ENCODE measurements at regions not wholly inside any gene's neighbourhood (a gene's known extent, or its start where the extent isn't known, plus 50 kb on each side); places are given as distances from the start of the nearest gene placed in this dataset.

GRCh38 chr6:119442776-119443184, 93.2 kb upstream of the MAN1A1 start (continued):
- TF ChIP-seq HOMEZ (CRISPR knock-in tag; IDR thresholded peaks at IDR 0.05; ENCODE audit: low read depth), result peak; percentile 85; the same call in 1 of the 2 replicates
- TF ChIP-seq ZNF512 (CRISPR knock-in tag; IDR thresholded peaks at IDR 0.05), result no peak
- peak; percentile 78 for TF ChIP-seq TFE3 (CRISPR knock-in tag; IDR thresholded peaks at IDR 0.05)
- TF ChIP-seq ZNF264 (CRISPR knock-in tag; IDR thresholded peaks at IDR 0.05), result no peak
- TF ChIP-seq NCOA2 (CRISPR knock-in tag; IDR thresholded peaks at IDR 0.05), result peak; percentile 44; the same call in 1 of the 2 replicates
- TF ChIP-seq TFAP4 (IDR thresholded peaks at IDR 0.05; ENCODE audit: borderline replicate concordance, low read depth), result peak; percentile 97
- peak; percentile 75; the same call in 1 of the 2 replicates for TF ChIP-seq MEF2D (CRISPR knock-in tag; IDR thresholded peaks at IDR 0.05)
- TF ChIP-seq HMG20A (CRISPR knock-in tag; IDR thresholded peaks at IDR 0.05; ENCODE audit: borderline replicate concordance), result peak; percentile 61; the same call in 1 of the 2 replicates
- 0 out of 2 replicates have a peak, but pooled peaks have one; percentile 54 for TF ChIP-seq ZNF878 (CRISPR knock-in tag; IDR thresholded peaks at IDR 0.05)
- no peak for TF ChIP-seq KLF12 (CRISPR knock-in tag; IDR thresholded peaks at IDR 0.05; ENCODE audit: borderline replicate concordance)
- peak; percentile 69 for TF ChIP-seq TBL1XR1 (IDR thresholded peaks at IDR 0.05; ENCODE audit: borderline replicate concordance, low read length, partially characterized antibody)
- no peak for TF ChIP-seq PCBP2 (optimal IDR thresholded peaks at IDR 0.05; ENCODE audit: low read depth, low read length, poor library complexity, severe bottlenecking)
- 0 out of 2 replicates have a peak, but pooled peaks have one; percentile 19 for TF ChIP-seq MLX (CRISPR knock-in tag; IDR thresholded peaks at IDR 0.05)
- 0 out of 2 replicates have a peak, but pooled peaks have one; percentile 59 for TF ChIP-seq ELF3 (CRISPR knock-in tag; IDR thresholded peaks at IDR 0.05)
- TF ChIP-seq ZNF607 (CRISPR knock-in tag; IDR thresholded peaks at IDR 0.05; ENCODE audit: borderline replicate concordance), result peak; percentile 48; the same call in 1 of the 2 replicates
- TF ChIP-seq FOXP1 (IDR thresholded peaks at IDR 0.05), result no peak
- TF ChIP-seq FOXP1 (CRISPR knock-in tag; IDR thresholded peaks at IDR 0.05), result peak; percentile 61
- TF ChIP-seq ZSCAN5A (CRISPR knock-in tag; IDR thresholded peaks at IDR 0.05; ENCODE audit: borderline replicate concordance), result no peak
- TF ChIP-seq ZNF704 (CRISPR knock-in tag; IDR thresholded peaks at IDR 0.05; ENCODE audit: borderline replicate concordance), result no peak
- TF ChIP-seq ZNF569 (CRISPR knock-in tag; IDR thresholded peaks at IDR 0.05; ENCODE audit: borderline replicate concordance), result no peak
